B cell (primary cell): ENCODE measurements at regions not wholly inside any gene's neighbourhood (a gene's known extent, or its start where the extent isn't known, plus 50 kb on each side); places are given as distances from the start of the nearest gene placed in this dataset.

ENCODE experiments used
- CTCF ChIP-seq: fragments of 200-600 bp; IDR thresholded peaks from one replicate; pipeline ENCODE4 v1.8.0; 2022; ENCODE audit warnings: antibody characterized with exemption, mild to moderate bottlenecking
- EZH2 ChIP-seq: IDR thresholded peaks from 2 replicates; pipeline ENCODE4 v1.6.1; 2012; ENCODE audit warnings: borderline replicate concordance, low read depth, mild to moderate bottlenecking, moderate library complexity, low read length; ENCODE audit not compliant: insufficient read depth, poor library complexity, severe bottlenecking

GRCh38 chr7:109407756-109408155 lies 838.1 kb downstream of the DNAJB9 start:
- no peak for TF ChIP-seq CTCF
- TF ChIP-seq EZH2, result no peak
